D341Med (cell line): ENCODE measurements at regions not wholly inside any gene's neighbourhood (a gene's known extent, or its start where the extent isn't known, plus 50 kb on each side); places are given as distances from the start of the nearest gene placed in this dataset.

Experiments
- DNase-seq: peaks from one replicate; pipeline ENCODE4 v3.0.0; 2012; ENCODE audit warnings: low spot score

GRCh38 chr4:157880761-157881160, 292.1 kb downstream of the GASK1B start:
- DNase-seq: no peak

GRCh38 chr4:157854819-157855218, 318.0 kb downstream of the GASK1B start:
- DNase-seq: no peak

GRCh38 chr4:157840648-157841047, 332.2 kb downstream of the GASK1B start:
- DNase-seq: no peak

- no peak for DNase-seq
Observed at GRCh38 chr4:157840034-157840433, 332.8 kb downstream of the GASK1B start.

- no peak for DNase-seq
Observed at GRCh38 chr4:157838366-157838765, 334.5 kb downstream of the GASK1B start.

- DNase-seq: no peak
Observed at GRCh38 chr4:157837071-157837703, 335.6 kb downstream of the GASK1B start.

GRCh38 chr4:157832596-157832995, 340.2 kb downstream of the GASK1B start:
- no peak for DNase-seq

GRCh38 chr4:157824021-157824420, 348.8 kb downstream of the GASK1B start:
- no peak for DNase-seq

GRCh38 chr4:157821814-157822213, 351.0 kb downstream of the GASK1B start:
- DNase-seq: no peak

- no peak for DNase-seq
Observed at GRCh38 chr4:157819693-157820464, 352.9 kb downstream of the GASK1B start.

- DNase-seq: no peak
Observed at GRCh38 chr4:157818946-157819692, 353.7 kb downstream of the GASK1B start.

- DNase-seq: no peak
Observed at GRCh38 chr4:157810137-157810774, 362.6 kb downstream of the GASK1B start.

- no peak for DNase-seq
Observed at GRCh38 chr4:157808796-157809383, 363.9 kb downstream of the GASK1B start.

GRCh38 chr4:157806184-157806583, 366.6 kb downstream of the GASK1B start:
- no peak for DNase-seq

GRCh38 chr4:157804986-157805385, 367.8 kb downstream of the GASK1B start:
- DNase-seq: no peak

- no peak for DNase-seq
Observed at GRCh38 chr4:157803845-157804521, 368.8 kb downstream of the GASK1B start.

- DNase-seq: no peak
Observed at GRCh38 chr4:157803421-157803820, 369.4 kb downstream of the GASK1B start.

- no peak for DNase-seq
Observed at GRCh38 chr4:157795495-157795894, 377.3 kb downstream of the GASK1B start.

GRCh38 chr4:157792716-157793115, 380.1 kb downstream of the GASK1B start:
- DNase-seq: no peak

- no peak for DNase-seq
Observed at GRCh38 chr4:157791236-157791635, 381.6 kb downstream of the GASK1B start.

- DNase-seq: no peak
Observed at GRCh38 chr4:157787618-157788017, 385.2 kb downstream of the GASK1B start.

GRCh38 chr4:157781361-157781760, 391.5 kb downstream of the GASK1B start:
- DNase-seq: no peak
